ENCODE measurements at regions not wholly inside any gene's neighbourhood (a gene's known extent, or its start where the extent isn't known, plus 50 kb on each side); places are given as distances from the start of the nearest gene placed in this dataset.

- DNase-seq (ENCODE audit: low spot score), result no peak
Observed at GRCh38 chr5:35319333-35320002, 89.2 kb upstream of the PRLR start.

GRCh38 chr5:35317586-35317985 lies 87.3 kb upstream of the PRLR start:
- DNase-seq (ENCODE audit: low spot score), result no peak

- DNase-seq (ENCODE audit: low spot score), result no peak
Observed at GRCh38 chr5:35316611-35317274, 86.5 kb upstream of the PRLR start.

- DNase-seq (ENCODE audit: low spot score), result peak; percentile 33
Observed at GRCh38 chr5:35313291-35313690, 83.0 kb upstream of the PRLR start.

GRCh38 chr5:35312267-35312666 lies 82.0 kb upstream of the PRLR start:
- DNase-seq (ENCODE audit: low spot score), result no peak

GRCh38 chr5:35309365-35310130 lies 79.3 kb upstream of the PRLR start:
- no peak for DNase-seq (ENCODE audit: low spot score)

- no peak for DNase-seq (ENCODE audit: low spot score)
Observed at GRCh38 chr5:35308421-35308820, 78.1 kb upstream of the PRLR start.

- no peak for DNase-seq (ENCODE audit: low spot score)
Observed at GRCh38 chr5:35306716-35307365, 76.6 kb upstream of the PRLR start.

- DNase-seq (ENCODE audit: low spot score), result no peak
Observed at GRCh38 chr5:35305336-35306020, 75.2 kb upstream of the PRLR start.

GRCh38 chr5:35304291-35304690 lies 74.0 kb upstream of the PRLR start:
- DNase-seq (ENCODE audit: low spot score), result no peak

- DNase-seq (ENCODE audit: low spot score), result no peak
Observed at GRCh38 chr5:35303152-35303551, 72.9 kb upstream of the PRLR start.

GRCh38 chr5:35302544-35302943 lies 72.3 kb upstream of the PRLR start:
- DNase-seq (ENCODE audit: low spot score), result no peak

- no peak for DNase-seq (ENCODE audit: low spot score)
Observed at GRCh38 chr5:35297755-35298154, 67.5 kb upstream of the PRLR start.

GRCh38 chr5:35294976-35295375 lies 64.7 kb upstream of the PRLR start:
- DNase-seq (ENCODE audit: low spot score), result no peak

GRCh38 chr5:35294017-35294416 lies 63.7 kb upstream of the PRLR start:
- DNase-seq (ENCODE audit: low spot score), result no peak

GRCh38 chr5:35285435-35285834 lies 55.1 kb upstream of the PRLR start:
- no peak for DNase-seq (ENCODE audit: low spot score)

- DNase-seq (ENCODE audit: low spot score), result no peak
Observed at GRCh38 chr5:35285011-35285410, 54.7 kb upstream of the PRLR start.

- DNase-seq (ENCODE audit: low spot score), result no peak
Observed at GRCh38 chr5:35284364-35284763, 54.1 kb upstream of the PRLR start.

- no peak for DNase-seq (ENCODE audit: low spot score)
Observed at GRCh38 chr5:35282810-35283209, 52.5 kb upstream of the PRLR start.

- no peak for DNase-seq (ENCODE audit: low spot score)
Observed at GRCh38 chr5:35281613-35282012, 51.3 kb upstream of the PRLR start.

All from GM03348 (cell line).